ENCODE measurements at regions not wholly inside any gene's neighbourhood (a gene's known extent, or its start where the extent isn't known, plus 50 kb on each side); places are given as distances from the start of the nearest gene placed in this dataset.

DNA sequence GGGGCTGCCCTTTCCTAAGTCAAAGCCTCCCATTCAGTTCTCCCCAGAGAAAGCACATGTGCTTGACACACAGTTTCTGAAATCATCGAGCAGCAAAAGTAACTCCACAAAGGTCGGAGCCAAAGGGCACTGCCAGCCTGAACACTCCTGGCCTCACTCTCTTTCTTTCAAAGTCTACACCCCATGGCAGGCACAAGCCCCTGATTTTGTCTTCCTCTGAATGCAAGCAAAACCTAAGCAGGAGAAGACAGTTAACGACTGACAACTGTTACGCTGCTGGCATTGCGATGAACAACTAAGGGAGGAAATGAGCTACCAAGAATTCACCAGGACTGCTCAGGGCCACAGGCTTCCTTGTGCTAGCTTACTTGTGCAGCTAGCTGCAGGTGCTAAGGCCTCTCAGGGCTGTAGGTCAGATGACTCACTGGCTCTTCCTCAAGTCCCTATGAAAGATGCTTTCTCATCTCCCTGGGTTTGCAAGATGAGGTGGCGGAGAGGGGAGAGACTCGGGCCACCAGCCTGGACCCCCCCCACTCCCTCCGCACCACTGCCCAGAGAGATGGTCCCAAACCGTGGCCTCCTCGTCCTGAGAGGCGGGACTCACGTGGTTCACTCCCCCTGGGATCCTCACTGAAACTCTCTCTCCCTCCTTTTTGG, 208.2 kb downstream of the DLL1 start:
- DNase-seq (ENCODE audit: low spot score) = no peak

DNA sequence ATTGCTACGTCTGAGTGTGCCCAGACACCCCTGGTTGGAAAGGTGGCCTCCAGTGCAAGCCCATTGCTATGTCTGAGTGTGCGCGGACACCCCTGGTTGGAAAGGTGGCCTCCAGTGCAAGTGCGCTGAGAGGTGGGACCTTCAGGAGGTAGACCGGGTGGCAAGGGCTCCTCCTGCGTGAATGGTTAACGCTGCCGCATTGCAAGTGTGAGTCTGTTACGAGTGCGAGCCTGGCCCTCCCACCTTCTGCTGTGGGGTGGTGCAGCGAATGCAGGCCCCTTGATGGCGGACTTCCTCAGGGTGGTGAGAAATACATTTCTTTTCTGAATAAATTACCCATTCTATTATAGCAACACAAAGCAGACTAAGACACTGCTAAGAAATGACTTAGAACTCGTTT, 208.8 kb downstream of the DLL1 start:
- no peak for DNase-seq (ENCODE audit: low spot score)

DNA sequence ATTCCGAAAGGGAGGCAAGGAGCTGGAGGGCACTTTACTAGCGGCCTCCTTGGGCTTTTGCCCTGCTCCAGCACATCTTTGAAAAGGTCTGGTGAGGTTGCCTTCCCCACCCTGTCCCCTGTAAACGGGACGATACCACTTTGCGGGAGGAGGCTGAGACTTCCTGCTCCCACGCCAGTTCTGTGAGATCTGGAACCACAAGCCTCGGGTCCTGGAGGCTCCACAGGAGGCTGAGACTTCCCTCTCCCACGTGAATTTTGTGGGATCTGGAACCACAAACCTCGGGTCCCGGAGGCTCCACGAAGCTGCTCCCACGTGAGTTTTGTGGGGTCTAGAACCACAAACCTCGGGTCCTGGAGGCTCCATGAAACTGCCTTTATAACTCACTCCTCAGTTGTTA, 209.3 kb downstream of the DLL1 start:
- DNase-seq (ENCODE audit: low spot score) = no peak

DNA sequence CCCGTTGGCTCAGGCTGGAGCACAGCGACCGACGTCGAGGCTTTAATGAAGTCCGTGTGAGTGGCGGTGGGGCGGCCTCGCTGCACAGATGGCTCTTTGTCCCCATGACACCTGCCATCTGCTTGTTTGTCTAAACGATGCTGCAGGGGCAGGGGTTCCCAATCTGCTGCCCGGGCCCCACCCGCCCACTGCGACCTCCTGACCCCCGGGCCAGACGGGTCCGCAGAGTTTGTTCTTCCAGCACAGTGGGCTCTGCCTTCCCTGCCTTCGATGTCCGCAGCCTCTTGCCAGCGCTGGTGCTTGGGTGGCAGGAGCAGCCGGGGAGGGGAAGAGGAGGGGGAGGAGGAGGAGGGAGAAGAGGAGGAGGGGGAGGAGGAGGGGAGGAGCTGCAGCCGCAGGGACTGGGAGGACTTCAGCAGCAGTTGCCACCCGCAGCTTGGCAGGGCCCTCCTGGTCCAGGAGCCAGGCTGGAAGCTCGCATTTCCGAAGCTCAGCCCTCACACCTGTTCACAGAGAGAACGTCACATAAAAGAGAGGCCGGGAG, 210.0 kb downstream of the DLL1 start:
- no peak for DNase-seq (ENCODE audit: low spot score)

DNA sequence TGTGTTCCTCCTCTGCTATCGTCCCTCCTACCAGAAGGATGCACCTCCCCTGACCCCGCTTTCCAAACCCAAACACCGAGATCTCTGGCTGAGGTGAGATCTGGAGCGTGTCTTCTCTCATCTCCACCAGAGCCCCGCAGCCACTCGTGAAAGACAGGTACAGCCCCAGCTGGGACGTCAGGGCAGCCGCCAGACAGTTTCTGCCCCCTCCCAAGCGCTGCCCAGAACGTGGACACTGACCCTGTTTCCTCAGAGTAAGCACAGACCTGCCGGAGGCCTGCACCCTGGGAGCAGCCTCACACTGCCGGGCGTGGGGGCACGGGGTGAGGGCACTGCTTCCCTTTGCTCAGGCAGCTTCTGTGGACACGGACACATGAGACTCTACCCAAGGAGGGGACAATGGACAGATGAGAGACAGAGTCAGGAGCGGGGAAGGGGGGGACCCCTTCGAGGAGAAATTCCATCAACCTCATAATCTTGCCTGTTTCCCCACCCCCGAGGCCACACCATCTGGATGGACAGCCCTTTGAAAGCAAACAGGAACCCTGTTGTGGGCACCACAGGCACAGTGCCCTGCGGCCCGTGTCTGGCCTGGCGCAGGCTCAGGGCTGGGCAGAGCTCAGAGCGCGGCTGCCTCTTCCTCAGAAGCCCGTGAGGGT, 210.6 kb downstream of the DLL1 start:
- DNase-seq (ENCODE audit: low spot score) = no peak

DNA sequence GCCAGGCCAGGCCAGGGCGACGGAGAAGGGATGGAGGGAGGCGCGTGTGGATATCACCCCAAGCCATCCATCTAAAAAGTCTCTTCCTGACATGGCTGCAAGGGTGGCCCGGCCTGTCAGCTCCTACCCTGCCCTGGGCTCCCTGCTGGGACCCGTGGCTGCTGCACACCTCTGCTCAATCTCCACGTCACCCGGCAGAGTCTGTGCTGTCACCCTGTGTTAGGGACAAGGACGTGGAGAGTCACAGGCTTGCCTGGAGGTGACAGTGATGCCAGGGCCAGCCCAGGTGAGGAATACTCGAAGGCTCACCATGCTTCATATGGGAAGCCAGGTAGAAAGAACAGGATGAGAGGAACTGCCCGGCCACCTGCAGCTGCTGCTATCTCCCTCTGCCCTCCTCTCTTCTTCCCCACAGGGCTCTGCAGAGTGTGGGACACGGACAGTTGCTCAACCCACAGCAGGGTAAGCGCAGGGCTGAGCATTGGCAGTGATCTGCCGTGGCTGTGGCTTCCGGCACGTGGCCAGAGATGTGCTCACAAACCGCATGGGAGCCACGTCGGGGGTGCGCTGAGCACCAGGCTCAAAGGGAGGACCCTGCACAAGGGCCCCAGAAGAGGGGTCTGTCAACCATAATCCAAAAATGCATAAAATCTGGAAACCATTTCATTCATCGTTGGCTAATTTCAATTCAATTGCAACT, 214.3 kb downstream of the DLL1 start:
- DNase-seq (ENCODE audit: low spot score) = no peak

DNA sequence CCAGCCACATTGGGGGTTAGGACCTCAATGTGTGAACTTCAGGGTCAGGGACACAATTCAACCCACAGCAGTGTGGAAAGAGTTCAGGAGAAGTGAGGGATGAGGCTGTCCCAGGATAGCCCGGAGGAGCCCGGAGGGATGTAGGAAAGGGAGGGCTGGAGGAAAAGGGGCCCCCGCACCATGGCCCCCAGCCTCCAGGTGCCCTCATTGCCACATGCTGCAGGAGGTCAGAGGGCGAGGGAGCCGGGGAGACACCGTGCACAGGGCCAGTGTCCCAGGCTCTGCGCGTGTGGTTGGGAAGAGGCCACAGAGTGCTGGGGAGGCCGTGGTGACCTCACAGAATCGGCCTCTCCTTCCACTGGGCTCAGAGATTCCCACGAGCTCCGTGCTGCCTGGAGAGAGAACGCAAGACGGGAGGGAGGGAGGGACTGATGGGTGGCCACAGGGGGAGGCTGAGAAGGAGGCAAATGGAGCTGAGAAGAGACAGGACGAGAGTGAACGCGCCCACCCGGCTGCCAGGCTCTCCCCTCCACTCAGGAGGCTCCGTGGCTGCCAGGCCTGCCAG, 215.1 kb downstream of the DLL1 start:
- no peak for DNase-seq (ENCODE audit: low spot score)

DNA sequence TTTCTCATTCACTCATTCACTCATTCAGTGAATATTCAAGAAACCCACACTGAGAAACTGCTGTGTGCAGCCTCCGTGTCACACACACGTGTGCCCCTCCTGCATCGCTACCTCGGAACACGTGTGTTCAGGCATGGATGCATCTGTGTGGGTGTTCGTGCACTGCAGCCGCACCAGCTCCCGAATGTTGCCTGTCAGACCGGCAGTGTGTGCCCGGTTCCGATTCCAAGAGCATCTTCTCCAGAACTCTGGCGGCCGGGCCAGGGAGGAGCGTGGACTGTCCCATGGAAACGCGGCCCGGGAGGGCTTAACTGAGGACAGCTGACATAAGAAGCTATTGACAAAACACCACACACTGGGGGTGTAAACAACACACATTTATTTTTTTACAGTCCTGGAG, 216.0 kb downstream of the DLL1 start:
- DNase-seq (ENCODE audit: low spot score) = no peak

DNA sequence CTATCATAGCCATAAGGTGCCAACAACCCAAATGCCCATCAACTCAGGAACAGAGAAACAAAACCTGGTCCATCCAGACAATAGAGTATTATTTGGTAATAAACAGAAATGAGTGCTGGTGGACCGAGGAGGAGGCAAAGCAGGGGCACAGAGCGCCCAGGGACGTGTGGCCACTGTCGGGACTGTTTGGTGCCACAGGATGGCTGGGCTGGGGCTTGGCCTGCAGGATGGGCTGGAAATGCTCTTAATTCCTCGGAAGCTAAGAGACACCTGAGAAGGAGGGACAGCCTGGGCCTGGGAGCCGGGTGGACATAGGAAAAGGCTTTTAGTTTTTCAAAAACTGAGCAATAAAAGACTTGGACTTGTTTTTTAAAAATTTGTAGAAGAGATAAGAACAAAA, 216.4 kb downstream of the DLL1 start:
- DNase-seq (ENCODE audit: low spot score) = no peak

DNA sequence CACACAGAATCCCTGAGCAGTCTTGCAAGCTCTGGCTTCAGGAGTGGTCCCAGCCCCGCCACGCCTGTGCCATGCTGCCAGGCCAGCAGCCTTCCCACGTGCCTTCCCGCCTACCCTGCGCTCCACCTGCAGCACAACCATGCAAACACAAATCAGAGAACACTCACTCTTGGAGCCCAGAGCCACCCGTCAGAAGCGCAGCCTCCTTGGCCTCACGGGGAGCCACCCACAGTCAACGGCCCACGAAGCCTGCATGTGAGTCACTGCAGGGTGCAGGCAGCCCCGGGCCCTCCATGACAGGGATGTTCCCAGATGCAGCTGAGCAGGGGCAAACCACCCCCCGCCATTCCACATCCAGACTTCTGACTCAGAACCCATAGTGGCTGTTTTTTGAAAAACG, 217.0 kb downstream of the DLL1 start:
- no peak for DNase-seq (ENCODE audit: low spot score)

DNA sequence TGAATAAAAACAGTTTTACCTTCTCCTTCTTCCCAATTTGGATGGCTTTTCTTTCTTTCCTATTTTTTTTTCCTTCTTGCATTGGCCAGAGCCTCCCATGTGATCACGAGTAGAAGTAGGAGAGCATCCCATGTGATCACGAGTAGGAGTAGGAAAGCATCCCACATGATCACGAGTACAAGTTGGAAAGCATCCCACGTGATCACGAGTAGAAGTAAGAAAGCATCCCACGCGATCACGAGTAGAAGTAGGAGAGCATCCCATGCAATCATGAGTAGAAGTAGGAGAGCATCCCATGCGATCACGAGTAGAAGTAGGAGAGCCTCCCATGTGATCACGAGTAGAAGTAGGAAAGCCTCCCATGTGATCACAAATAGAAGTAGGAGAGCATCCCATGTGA, 218.6 kb downstream of the DLL1 start:
- no peak for DNase-seq (ENCODE audit: low spot score)

DNA sequence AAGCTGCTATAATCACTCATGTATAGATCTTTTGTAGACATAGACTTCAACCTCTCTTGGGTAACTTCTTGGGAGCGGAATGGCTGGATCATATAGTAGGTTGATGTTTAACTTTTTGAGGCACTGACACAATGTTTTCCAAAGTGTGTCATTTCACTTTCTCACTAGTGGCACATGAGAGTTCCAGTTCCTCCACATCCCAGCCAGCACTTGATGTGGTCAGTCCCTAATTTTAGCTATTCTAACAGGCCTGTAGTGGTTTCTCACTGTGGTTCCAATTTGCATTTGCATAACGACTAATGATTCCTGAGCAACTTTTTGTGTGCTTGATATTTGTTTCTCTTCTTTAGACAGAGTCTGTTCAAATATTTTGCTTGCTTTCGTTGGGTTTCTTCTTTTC, 221.3 kb downstream of the DLL1 start:
- DNase-seq (ENCODE audit: low spot score) = no peak

DNA sequence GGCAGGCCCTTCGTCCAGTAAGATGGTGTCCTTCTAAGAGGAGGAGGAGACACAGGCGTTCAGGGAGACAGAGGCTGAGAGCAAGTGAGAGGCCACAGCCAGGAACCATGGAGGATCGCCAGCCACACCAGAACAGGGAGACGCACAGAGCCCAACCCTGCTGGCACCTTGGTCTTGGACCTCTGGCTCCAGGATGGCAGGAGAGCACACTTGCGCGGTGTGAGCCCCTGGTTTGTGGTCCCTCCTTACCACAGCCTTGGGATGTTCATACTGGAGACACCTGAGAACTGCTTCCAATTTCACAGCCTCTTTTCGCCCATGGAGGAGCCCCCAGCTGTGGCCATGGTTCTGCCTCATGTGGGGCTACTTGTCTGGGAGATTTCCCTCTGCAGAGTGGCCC, 222.4 kb downstream of the DLL1 start:
- no peak for DNase-seq (ENCODE audit: low spot score)

DNA sequence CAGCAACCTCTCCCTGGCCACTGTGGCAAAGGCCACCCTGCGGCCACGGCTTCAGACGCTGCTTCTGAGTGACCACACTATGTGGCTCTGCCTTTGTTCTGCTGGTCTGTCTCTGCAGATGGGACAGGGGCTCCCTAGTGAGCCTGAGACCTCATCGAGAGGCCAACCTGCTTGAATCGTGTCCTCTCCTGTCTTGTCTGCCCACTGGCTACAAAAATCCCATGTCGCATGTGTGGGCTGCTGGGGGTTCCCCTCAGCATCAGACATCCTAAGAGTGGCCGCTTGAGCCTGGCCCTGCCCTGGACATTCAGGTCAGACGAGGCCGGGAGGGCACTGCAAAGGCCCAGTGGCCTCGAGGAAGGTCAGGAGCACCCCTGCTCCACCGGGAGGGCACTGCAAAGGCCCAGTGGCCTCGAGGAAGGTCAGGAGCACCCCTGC, 222.9 kb downstream of the DLL1 start:
- no peak for DNase-seq (ENCODE audit: low spot score)

DNA sequence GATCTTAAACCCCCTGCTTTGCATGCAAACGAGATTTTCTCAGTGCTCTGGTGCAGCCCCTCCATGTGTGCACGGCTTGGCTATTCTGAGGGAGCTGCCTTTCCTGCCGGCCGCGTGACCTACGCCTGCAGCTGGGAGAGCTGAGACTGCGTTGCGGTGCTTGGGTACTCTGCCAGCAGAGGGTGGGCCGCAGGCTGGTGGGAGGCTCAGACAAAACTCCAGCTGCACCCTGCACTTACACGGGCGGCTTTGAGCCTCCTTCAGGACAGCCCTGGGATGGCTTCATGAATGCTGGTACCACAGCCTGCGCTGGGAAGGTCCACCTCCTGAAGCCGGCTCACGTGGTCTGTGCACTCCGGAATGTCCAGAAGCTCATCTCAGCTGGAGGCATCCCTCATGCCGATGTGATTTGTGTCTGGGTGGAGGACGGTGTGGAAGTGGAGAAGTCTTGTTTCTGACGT, 223.7 kb downstream of the DLL1 start:
- DNase-seq (ENCODE audit: low spot score) = no peak

DNA sequence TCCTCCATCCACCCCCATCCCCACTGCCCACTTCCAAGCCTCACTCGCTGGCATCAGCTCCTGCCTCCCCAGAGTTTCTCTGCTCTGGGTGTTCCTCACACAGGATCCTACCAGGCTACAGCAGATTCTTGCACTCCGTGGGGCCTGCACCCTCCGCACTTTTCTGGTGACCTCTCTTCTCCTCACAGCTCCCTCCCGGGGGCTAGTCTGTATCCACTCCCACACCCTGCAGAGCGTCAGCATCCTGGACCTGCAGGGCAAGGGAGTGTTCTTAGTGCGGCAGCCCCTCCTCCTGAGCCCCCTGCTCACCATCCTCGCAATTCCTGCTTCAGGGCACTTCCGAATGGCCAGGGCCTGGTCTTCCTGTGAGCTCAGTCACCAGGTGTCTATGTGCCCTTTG, 224.2 kb downstream of the DLL1 start:
- DNase-seq (ENCODE audit: low spot score) = no peak

DNA sequence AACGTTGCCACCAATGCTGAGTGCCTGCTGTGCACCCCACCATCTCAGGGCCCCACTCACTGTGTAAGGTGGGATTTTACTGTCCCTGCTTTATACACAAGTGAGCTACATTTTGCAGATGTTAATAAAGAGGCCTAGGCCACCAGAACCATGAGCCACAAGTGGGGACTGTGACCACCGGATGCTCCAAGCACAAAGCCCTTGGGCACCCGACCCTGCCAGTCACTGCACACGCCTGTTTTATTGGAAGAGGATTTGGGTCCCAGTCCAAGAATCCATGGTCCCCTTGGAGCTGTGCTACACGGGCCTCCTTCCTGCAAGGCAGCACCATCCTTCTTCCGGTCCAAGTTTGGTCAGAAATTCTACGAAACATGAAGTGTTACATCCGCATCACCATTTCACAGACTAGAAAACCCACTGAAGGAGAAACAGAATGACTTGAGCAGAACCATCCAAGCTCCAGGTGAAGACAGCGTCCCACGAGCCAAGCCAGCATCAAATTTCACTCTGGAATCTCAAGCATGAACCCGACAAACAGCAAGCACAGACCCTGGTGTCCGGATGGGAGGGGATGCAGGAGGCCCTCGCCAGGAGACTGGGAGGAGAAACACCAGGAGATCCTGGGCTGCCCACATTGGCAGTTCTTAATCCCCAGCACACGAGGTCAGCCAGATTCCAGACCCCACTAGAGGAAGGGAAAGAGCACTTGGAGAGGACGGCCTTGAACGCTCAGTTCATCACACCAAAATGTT, 226.9 kb downstream of the DLL1 start:
- DNase-seq (ENCODE audit: low spot score) = no peak

DNA sequence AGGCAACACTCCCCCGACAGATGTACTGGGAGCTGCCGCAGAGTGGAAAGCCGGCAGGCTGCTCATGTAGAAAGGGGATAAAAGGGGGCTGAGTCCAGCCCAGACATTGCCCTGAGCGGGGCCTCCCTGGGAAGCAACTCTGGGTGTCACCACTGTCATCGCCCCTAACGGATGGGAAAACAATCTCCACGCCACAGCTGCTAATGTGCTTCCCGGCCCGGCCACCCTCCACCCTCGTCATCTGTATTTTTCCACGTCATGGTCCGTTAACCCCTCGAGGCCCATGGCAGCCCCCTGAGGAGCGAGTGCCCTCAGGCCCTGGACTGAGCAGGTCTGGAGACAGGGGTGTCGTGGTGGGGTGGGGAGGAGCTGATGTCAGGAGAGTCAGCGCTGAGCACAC, 227.4 kb downstream of the DLL1 start:
- no peak for DNase-seq (ENCODE audit: low spot score)

DNA sequence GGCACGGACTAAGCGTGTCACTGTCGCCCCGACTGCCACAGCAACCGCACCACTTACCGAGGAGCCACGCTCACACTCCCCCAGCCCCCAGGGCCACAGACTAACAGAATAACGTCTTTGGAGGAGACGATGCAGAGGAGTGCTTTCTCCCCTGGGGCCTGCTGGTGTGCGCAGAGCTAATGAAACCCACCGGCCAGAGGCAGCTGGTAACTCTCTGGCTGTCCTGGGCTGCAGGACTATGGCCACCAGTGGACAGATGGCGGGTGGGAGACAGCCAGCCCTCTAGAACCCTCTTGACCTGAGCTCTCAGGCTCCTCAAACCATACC, 228.0 kb downstream of the DLL1 start:
- DNase-seq (ENCODE audit: low spot score) = no peak

DNA sequence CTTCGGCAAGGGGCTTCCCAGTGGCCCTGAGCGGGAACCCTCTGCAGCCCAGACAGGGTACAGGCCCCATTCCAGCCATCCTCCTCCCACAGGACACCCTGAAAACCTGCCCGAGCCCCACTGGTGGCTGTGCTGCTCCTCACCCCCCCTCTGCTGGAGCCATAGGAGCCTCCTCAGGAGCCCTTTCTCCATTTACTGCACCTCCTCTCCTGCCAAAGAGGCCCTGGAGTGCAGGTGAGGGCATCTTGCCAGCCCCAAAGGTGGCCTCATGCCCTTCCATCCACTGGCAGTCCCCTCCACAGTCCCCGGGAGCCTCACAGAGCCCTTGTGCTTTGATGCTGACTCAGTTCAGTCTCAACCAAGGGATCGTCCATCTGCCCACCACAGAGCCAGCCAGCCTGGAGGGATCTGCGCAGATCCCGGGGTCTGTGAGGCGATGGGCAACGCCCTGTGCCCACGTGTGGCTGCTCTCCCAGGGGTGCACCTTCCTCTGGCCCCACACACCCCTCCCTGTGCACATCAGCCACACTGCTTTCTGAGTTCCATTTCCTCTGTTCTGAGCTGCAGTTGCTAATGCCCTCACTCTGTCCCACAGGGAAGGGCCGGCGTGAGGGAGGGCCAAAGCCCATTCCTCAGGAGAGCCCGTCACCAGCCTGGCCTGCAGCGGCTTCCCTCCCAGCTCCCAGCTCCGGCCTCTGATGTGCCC, 228.5 kb downstream of the DLL1 start:
- no peak for DNase-seq (ENCODE audit: low spot score)

DNA sequence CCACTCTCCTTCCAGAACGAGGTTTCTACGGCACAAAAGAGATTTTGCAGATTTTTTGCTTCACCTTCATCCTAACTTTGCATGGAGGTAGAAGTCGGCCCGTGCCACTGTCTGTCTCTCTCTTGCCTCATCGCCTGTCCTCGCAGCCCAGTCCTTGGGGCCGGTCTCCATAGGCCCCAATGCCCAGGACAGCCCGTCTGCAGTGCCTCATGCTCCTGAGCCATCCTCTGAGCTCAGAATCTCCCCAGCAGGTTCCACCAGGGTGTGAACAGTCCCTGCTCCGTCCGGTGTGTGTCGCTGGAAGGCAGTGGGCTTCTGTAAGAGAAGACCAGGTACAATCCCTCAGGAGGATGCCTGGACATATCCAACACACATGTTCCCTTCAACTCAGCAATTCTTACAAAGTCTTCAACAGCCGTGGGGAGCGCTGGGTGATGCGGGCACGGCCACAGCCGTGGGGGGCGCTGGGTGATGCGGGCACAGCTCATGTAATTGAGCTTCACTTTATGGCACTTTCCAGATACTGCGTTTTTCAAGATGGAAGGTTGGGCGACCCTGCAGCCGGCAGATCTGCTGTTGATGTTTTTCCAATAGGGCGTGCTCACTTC, 231.9 kb downstream of the DLL1 start:
- no peak for DNase-seq (ENCODE audit: low spot score)
